ENCODE measurements at regions not wholly inside any gene's neighbourhood (a gene's known extent, or its start where the extent isn't known, plus 50 kb on each side); places are given as distances from the start of the nearest gene placed in this dataset.
"Not testable (repeated sequence)": the region's sequence is repeated elsewhere in the genome, so short reads cannot be mapped to it uniquely, and the experiment has no call there.

GRCh38 chr6:122178988-122179387 is 220.5 kb upstream of the HSF2 start:
- DNase-seq (ENCODE audit: low spot score), result no peak

- no peak for DNase-seq (ENCODE audit: low spot score)
Observed at GRCh38 chr6:122180132-122180531, 219.3 kb upstream of the HSF2 start.

- no peak for DNase-seq (ENCODE audit: low spot score)
Observed at GRCh38 chr6:122182061-122182460, 217.4 kb upstream of the HSF2 start.

GRCh38 chr6:122184401-122184827 is 215.0 kb upstream of the HSF2 start:
- DNase-seq (ENCODE audit: low spot score), result no peak

- not testable (repeated sequence) for DNase-seq (ENCODE audit: low spot score)
Observed at GRCh38 chr6:122185458-122185857, 214.0 kb upstream of the HSF2 start.

- DNase-seq (ENCODE audit: low spot score), result no peak
Observed at GRCh38 chr6:122187186-122187585, 212.3 kb upstream of the HSF2 start.

- no peak for DNase-seq (ENCODE audit: low spot score)
Observed at GRCh38 chr6:122198922-122199321, 200.5 kb upstream of the HSF2 start.

- no peak for DNase-seq (ENCODE audit: low spot score)
Observed at GRCh38 chr6:122200440-122200839, 199.0 kb upstream of the HSF2 start.

- no peak for DNase-seq (ENCODE audit: low spot score)
Observed at GRCh38 chr6:122202576-122203137, 196.8 kb upstream of the HSF2 start.

- no peak for DNase-seq (ENCODE audit: low spot score)
Observed at GRCh38 chr6:122207061-122207460, 192.4 kb upstream of the HSF2 start.

- no peak for DNase-seq (ENCODE audit: low spot score)
Observed at GRCh38 chr6:122207794-122208193, 191.7 kb upstream of the HSF2 start.

GRCh38 chr6:122214605-122215318 is 184.7 kb upstream of the HSF2 start:
- no peak for DNase-seq (ENCODE audit: low spot score)

GRCh38 chr6:122220254-122220653 is 179.2 kb upstream of the HSF2 start:
- DNase-seq (ENCODE audit: low spot score), result no peak

- DNase-seq (ENCODE audit: low spot score), result no peak
Observed at GRCh38 chr6:122222761-122223160, 176.7 kb upstream of the HSF2 start.

GRCh38 chr6:122223251-122223650 is 176.2 kb upstream of the HSF2 start:
- no peak for DNase-seq (ENCODE audit: low spot score)

- DNase-seq (ENCODE audit: low spot score), result no peak
Observed at GRCh38 chr6:122238861-122239260, 160.6 kb upstream of the HSF2 start.

GRCh38 chr6:122246906-122247658 is 152.4 kb upstream of the HSF2 start:
- DNase-seq (ENCODE audit: low spot score), result no peak

GRCh38 chr6:122248001-122248669 is 151.3 kb upstream of the HSF2 start:
- no peak for DNase-seq (ENCODE audit: low spot score)

GRCh38 chr6:122248844-122249243 is 150.6 kb upstream of the HSF2 start:
- DNase-seq (ENCODE audit: low spot score), result no peak

- DNase-seq (ENCODE audit: low spot score), result no peak
Observed at GRCh38 chr6:122258839-122259238, 140.6 kb upstream of the HSF2 start.

- no peak for DNase-seq (ENCODE audit: low spot score)
Observed at GRCh38 chr6:122264557-122264956, 134.9 kb upstream of the HSF2 start.

GRCh38 chr6:122265755-122266154 is 133.7 kb upstream of the HSF2 start:
- no peak for DNase-seq (ENCODE audit: low spot score)

GRCh38 chr6:122268394-122268793 is 131.1 kb upstream of the HSF2 start:
- DNase-seq (ENCODE audit: low spot score), result no peak

Data from CD4-positive, alpha-beta T cell treated with Interleukin-6 at 100 ng/mL for 8 hours (primary cell).